HG03280 (cell line): ENCODE measurements at regions not wholly inside any gene's neighbourhood (a gene's known extent, or its start where the extent isn't known, plus 50 kb on each side); places are given as distances from the start of the nearest gene placed in this dataset.

Experiments
- ATAC-seq: cut with Tn5 transposase; IDR thresholded peaks from one replicate; pipeline ENCODE4 v1.9.1; 2021; ENCODE audit warnings: mild to moderate bottlenecking, moderate library complexity; ENCODE audit not compliant: unreplicated experiment

- no peak for ATAC-seq
Measured at GRCh38 chr3:117235304-117235703, 525.7 kb downstream of the TUSC7 start.

GRCh38 chr3:117238806-117239205 is 529.2 kb downstream of the TUSC7 start:
- ATAC-seq: no peak

GRCh38 chr3:117243657-117244056 is 534.1 kb downstream of the TUSC7 start:
- ATAC-seq: no peak

GRCh38 chr3:117246771-117247555 is 537.4 kb downstream of the TUSC7 start:
- ATAC-seq: no peak

GRCh38 chr3:117248153-117248552 is 538.6 kb downstream of the TUSC7 start:
- ATAC-seq: no peak

GRCh38 chr3:117252208-117252607 is 542.6 kb downstream of the TUSC7 start:
- ATAC-seq: no peak

GRCh38 chr3:117252651-117253050 is 543.1 kb downstream of the TUSC7 start:
- no peak for ATAC-seq

- ATAC-seq: no peak
Measured at GRCh38 chr3:117253636-117254035, 544.1 kb downstream of the TUSC7 start.

GRCh38 chr3:117254985-117255384 is 545.4 kb downstream of the TUSC7 start:
- no peak for ATAC-seq

- no peak for ATAC-seq
Measured at GRCh38 chr3:117255736-117256135, 546.2 kb downstream of the TUSC7 start.

- no peak for ATAC-seq
Measured at GRCh38 chr3:117261983-117262421, 552.4 kb downstream of the TUSC7 start.

GRCh38 chr3:117263270-117263669 is 553.7 kb downstream of the TUSC7 start:
- ATAC-seq: no peak

- no peak for ATAC-seq
Measured at GRCh38 chr3:117263745-117264144, 554.2 kb downstream of the TUSC7 start.

- no peak for ATAC-seq
Measured at GRCh38 chr3:117264204-117264994, 554.8 kb downstream of the TUSC7 start.

GRCh38 chr3:117266806-117267205 is 557.2 kb downstream of the TUSC7 start:
- ATAC-seq: no peak

GRCh38 chr3:117268318-117268717 is 558.7 kb downstream of the TUSC7 start:
- ATAC-seq: no peak

GRCh38 chr3:117272274-117272673 is 562.7 kb downstream of the TUSC7 start:
- no peak for ATAC-seq

- no peak for ATAC-seq
Measured at GRCh38 chr3:117272876-117273523, 563.4 kb downstream of the TUSC7 start.

- no peak for ATAC-seq
Measured at GRCh38 chr3:117277816-117278215, 568.2 kb downstream of the TUSC7 start.

- peak; percentile 92 for ATAC-seq
Measured at GRCh38 chr3:117278424-117279190, 569.0 kb downstream of the TUSC7 start.

- no peak for ATAC-seq
Measured at GRCh38 chr3:117281371-117281770, 571.8 kb downstream of the TUSC7 start.
